ENCODE measurements at regions not wholly inside any gene's neighbourhood (a gene's known extent, or its start where the extent isn't known, plus 50 kb on each side); places are given as distances from the start of the nearest gene placed in this dataset.

GRCh38 chr20:57910716-57911115, 200.9 kb upstream of the PMEPA1 start:
- TF ChIP-seq CTCF (IDR thresholded peaks at IDR 0.05) (no peak), POLR2A (IDR thresholded peaks at IDR 0.05) (no peak)

Data from uterus (tissue), 2 donors.